ENCODE measurements at regions not wholly inside any gene's neighbourhood (a gene's known extent, or its start where the extent isn't known, plus 50 kb on each side); places are given as distances from the start of the nearest gene placed in this dataset.
"Not testable (repeated sequence)": the region's sequence is repeated elsewhere in the genome, so short reads cannot be mapped to it uniquely, and the experiment has no call there.

DNA sequence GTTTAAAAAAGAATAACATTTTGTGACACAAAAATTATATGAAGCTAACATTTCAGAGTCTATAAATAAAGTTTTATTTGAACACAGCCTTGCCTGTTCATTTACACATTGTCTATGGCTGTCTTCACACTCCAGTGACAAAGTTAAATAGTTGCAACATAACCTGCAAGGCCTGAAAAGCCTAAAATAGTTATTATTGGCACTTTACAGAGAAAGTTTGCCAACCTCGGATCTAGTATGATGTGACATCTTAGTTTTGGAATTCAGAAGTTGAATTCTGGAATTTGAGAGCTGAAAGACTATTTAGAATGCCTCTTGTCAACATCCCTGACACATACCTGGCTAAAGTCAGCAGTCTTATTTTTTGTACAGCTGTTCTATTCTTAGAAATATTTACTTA is 68.3 kb downstream of the DYRK2 start:
- ATAC-seq (peak; percentile 57), DNase-seq (ENCODE audit: low spot score) (no peak)

- not testable (repeated sequence) for DNase-seq (ENCODE audit: low spot score); ATAC-seq
Measured at GRCh38 chr12:67719303-67719702, 70.8 kb downstream of the DYRK2 start.

- DNase-seq (ENCODE audit: low spot score) (no peak), ATAC-seq (peak; percentile 36)
Measured at GRCh38 chr12:67720351-67720856, 71.9 kb downstream of the DYRK2 start.

GRCh38 chr12:67721248-67721647 is 72.7 kb downstream of the DYRK2 start:
- DNase-seq (ENCODE audit: low spot score) (no peak), ATAC-seq (peak; percentile 29)

DNA sequence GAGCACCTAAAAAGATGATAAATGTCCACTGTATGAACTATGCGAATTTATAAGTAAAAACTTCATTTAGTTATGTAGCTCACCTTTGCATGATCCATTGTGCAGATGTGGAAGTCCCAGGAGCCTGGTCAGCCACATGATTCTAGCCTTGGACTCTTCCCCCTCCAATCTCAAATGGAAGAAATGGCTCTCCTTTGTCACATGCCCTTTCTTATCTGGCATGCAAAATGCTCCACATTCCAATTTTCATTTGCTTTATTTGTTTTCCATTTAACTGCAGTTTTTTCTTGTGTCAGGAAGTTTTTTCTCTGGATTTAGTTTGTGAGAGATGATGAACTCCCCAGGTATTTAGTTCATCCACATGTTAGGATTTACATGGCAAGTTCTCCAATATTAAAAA is 73.8 kb downstream of the DYRK2 start:
- ATAC-seq = no peak
- DNase-seq (ENCODE audit: low spot score) = no peak

- no peak for ATAC-seq
- no peak for DNase-seq (ENCODE audit: low spot score)
Measured at GRCh38 chr12:67726868-67727267, 78.3 kb downstream of the DYRK2 start.

DNA sequence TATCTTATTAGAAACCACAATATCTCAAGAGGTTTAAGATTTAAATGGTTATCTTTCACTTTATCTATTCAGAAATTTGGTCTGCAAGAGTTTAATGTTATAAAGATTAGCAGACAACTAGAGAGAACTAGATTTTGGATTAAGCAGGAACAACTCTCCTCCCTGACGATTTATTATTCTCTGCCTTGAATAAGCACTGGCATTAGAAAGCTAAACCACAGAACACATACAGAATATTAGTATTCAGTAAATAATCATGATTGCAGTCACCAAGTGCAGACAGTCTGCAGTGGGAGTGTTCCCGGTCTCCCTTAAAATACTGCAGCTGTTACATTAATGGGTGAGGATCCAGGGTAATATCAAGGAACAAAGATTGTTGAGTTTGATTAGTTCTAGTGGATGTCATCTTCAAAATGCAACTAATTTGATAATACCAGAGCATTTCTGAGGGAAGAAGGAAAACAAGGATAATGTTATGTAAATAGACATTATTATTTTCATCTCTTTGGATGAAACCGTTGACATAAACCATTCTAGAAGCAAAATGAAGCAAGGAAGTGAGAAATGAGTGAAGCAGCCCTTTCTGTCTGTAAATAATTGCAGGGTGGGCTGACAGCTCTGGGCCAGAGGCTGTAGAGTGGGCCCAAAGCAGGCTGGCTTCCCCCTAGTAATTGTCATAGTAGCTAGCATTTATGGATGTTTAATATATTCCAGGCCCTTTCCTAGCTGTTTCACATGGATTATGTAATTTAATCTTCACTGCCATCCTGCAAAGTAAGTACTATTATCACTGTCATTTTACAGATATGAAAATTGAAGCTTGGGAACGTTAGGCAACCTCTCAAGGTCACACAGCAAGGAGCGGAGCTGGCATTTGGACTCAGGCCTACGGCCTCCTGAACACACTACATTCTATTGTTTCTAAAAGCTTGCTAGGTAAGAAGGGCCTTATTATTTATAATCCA is 79.4 kb downstream of the DYRK2 start:
- ATAC-seq (no peak), DNase-seq (ENCODE audit: low spot score) (no peak)

DNA sequence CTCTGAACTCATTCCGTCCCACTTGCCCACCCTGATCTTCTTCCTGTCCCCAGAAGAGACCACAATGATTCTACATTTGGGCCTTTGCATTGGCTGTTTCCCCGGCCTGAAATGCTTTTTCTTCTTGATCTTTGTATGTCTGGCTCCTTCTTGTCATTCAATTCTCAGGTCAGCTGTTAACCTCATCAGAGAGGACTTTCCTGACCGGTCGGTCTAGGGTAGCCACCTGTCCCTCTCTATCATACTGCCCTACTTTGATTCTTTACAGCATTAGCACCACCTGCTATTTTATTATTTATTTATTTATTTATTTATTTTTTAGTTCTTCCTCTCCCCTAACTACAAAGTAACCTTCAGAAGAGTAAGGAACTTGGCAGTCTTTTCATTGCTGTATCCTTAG is 84.3 kb downstream of the DYRK2 start:
- no peak for DNase-seq (ENCODE audit: low spot score)
- ATAC-seq = no peak

DNA sequence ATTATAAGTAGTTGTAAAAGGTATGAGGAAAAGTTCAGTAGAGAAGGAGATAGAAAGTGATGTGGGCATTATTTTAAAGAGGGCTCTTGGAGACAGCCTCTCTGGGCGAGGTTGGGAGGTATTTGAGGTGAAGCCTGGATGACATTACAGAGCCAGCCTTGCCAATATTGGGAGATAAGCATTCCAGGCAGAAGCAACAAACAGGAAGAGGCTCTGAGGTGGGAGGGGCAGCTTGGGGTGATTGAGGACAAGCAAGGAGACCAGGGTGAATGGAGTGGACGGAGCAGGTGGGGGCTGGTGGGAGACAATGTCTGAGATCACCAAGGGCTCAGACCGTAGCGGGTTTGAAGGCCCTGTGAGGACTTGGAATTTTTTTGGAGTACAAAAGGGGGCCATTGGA is 87.3 kb downstream of the DYRK2 start:
- ATAC-seq = no peak
- DNase-seq (ENCODE audit: low spot score) = no peak

- DNase-seq (ENCODE audit: low spot score) (no peak), ATAC-seq (no peak)
Measured at GRCh38 chr12:67740711-67741110, 92.2 kb downstream of the DYRK2 start.

GRCh38 chr12:67741270-67741669 is 92.7 kb downstream of the DYRK2 start:
- ATAC-seq = no peak
- no peak for DNase-seq (ENCODE audit: low spot score)

DNA sequence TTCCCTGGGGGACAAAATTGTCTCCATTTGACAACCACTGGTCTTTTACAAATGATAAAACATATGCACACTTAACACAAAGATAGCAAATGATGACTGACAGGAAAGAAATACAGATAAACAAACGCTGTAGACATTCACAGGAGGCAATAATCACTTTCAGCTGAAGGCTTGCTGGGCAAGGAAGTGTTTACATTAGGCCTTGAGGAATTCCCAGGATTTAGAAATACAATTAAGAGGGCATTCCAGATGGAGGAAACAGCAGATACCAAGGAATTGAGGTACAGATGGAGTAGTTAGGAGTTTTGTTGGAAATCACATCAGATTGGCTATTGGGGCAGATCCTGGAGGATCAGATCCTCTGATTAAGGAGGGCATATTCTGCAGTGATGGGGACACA is 93.9 kb downstream of the DYRK2 start:
- DNase-seq (ENCODE audit: low spot score) = no peak
- ATAC-seq = no peak

- peak; percentile 84 for ATAC-seq
- DNase-seq (ENCODE audit: low spot score) = peak; percentile 81
Measured at GRCh38 chr12:67747869-67748742, 99.6 kb downstream of the DYRK2 start.

DNA sequence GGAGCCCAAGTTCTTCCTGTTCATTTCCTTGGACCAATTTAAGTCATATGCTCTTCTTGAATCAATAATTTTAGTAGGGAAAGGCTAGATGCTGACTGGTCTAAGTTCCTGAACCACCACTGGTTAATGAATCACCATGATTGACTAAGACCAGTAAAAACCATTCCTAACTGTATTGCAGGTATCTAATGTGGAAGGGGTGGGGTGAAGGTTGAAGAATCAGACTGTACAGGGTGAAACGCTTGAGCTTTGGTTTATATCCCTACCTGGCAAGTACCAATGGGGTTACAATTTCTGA is 100.1 kb downstream of the DYRK2 start:
- ATAC-seq = peak; percentile 69
- DNase-seq (ENCODE audit: low spot score) = no peak

DNA sequence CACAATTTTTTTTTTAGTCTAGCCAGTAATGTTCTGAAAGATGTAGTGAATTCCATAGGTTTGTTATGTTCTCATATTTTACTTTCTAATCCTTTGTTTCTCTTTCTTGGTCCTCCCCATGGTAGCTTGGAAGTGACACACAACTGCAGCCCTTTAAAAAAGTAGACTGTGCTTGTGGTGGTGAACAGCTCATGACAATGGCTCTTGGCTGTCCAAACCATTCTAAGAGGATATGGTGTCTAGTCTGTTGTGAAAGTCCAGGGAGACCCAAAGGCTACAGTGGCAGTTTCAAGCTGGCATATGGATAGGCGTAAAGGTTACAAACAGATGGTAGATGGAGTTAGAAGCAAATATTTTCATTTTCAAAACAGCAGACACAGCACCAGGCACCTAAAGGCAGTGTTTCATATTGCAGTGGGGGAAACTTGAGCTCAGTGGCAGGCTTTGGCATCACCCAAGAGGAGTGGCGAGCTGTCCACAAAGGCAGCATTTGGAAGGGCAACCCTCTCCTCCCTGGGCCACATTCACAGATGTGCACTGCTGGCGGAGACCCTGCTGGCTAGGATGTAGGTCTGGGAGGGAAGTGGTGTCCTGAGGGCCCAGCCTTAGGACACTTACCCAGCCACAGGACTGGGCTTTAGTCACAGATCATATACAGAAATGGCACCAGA is 102.1 kb downstream of the DYRK2 start:
- ATAC-seq (no peak), DNase-seq (ENCODE audit: low spot score) (no peak)

DNA sequence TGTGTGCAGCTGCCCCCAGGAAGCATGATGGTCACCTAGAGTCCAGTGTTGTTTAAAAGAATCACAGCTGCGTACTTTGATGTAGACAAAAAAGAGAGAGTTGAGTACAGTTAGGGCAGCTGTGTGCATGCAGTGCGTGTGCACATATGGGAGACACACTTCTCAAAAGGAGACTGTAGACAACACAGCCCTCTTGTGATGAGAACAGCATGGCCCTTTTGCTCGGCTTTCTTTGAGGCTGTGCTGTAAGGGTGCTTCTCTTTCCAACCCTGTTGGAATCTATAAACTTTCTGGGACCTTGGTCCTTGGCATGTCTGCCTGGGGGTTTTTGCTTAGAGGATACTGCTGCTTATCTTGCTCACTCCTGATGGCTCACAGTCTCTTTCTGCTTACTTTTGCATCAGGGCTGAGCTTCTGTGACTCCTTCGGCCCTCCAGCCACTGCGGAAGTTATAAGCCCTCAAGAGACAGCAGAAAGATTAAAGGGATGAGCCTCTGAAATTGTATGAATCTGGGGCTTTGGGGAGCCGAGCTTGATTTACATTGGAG is 102.9 kb downstream of the DYRK2 start:
- no peak for DNase-seq (ENCODE audit: low spot score)

GRCh38 chr12:67752226-67752732 is 103.7 kb downstream of the DYRK2 start:
- DNase-seq (ENCODE audit: low spot score) (no peak), ATAC-seq (no peak)

More for the DNA sequence above, 102.9 kb downstream of the DYRK2 start:
- no peak for ATAC-seq

- peak; percentile 97 for ATAC-seq
- DNase-seq (ENCODE audit: low spot score) = peak; percentile 82
Measured at GRCh38 chr12:67754933-67755697, 106.6 kb downstream of the DYRK2 start.

DNA sequence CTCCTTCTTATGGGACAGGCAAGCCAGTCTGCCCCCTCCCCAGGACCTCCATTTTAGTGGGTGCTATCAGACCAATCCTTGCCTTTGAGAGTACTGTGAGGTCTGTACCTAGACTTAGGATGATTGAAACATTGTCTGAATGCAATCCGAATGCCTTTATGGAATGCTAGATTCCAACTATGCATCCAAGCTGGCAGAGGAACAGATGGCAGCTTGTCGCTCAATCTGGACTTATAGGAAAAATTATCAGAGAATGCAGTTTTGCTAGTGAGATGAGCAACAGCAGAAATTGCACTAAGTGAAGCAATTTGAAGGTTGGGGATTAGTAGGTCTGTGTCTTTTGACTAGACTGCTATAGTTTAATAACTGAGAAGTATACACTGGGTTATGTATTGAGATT is 109.1 kb downstream of the DYRK2 start:
- ATAC-seq (no peak), DNase-seq (ENCODE audit: low spot score) (no peak)

DNA sequence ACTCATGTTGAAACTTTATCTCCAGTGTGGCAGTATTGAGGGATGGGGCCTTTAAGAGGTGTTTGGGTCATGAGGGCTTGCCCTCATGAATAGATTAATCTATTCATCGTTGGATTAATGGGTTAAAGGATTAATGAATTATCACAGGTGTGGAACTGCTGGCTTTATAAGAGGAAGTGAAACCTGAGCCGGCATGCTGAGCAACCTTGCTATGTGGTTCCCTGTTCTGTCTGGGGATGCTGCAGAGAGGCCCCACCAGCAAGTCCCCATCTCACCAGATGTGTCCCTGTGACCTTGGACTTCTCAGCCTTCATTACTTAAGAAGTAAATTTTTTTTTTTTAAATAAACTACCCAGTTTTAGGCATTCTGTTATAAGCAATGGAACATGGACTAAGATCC is 109.6 kb downstream of the DYRK2 start:
- DNase-seq (ENCODE audit: low spot score) (no peak), ATAC-seq (no peak)

Data from left lobe of liver (tissue), 2 donors.